Loucy (cell line): ENCODE measurements at regions not wholly inside any gene's neighbourhood (a gene's known extent, or its start where the extent isn't known, plus 50 kb on each side); places are given as distances from the start of the nearest gene placed in this dataset.

Source experiments
- H2AFZ ChIP-seq: fragments of 200-600 bp; sonication (generic); 2 replicates; pipeline ENCODE4 v1.6.0; 2016; ENCODE audit warnings: antibody characterized with exemption, mild to moderate bottlenecking, low read length, moderate library complexity
- H3F3A ChIP-seq: fragments of 200-600 bp; 2 replicates; pipeline ENCODE4 v1.6.0; 2016; ENCODE audit warnings: antibody characterized with exemption, low read depth, mild to moderate bottlenecking
- H3K27me3 ChIP-seq: fragments of 200-600 bp; sonication (generic); 2 replicates; pipeline ENCODE4 v1.6.1; 2014; ENCODE audit warnings: low read length, mild to moderate bottlenecking; ENCODE audit not compliant: insufficient read depth, poor library complexity, severe bottlenecking
- H3K36me3 ChIP-seq: fragments of 200-600 bp; sonication (generic); 2 replicates; pipeline ENCODE4 v1.6.1; 2016; ENCODE audit warnings: low read length; ENCODE audit not compliant: insufficient read depth
- H3K4me1 ChIP-seq: fragments of 200-600 bp; sonication (generic); 2 replicates; pipeline ENCODE4 v1.5.1; 2014; ENCODE audit warnings: low read length, mild to moderate bottlenecking; ENCODE audit not compliant: insufficient read depth, poor library complexity, severe bottlenecking
- H3K4me2 ChIP-seq: fragments of 200-600 bp; sonication (generic); 2 replicates; pipeline ENCODE4 v1.6.0; 2014; ENCODE audit warnings: antibody characterized with exemption, low read length, low read depth, mild to moderate bottlenecking; ENCODE audit not compliant: poor library complexity, severe bottlenecking
- H3K4me3 ChIP-seq: fragments of 200-600 bp; sonication (generic); 2 replicates; pipeline ENCODE4 v1.5.1; 2014; ENCODE audit warnings: low read length, mild to moderate bottlenecking, mixed read lengths; ENCODE audit not compliant: poor library complexity, severe bottlenecking
- H3K79me2 ChIP-seq: fragments of 200-600 bp; sonication (generic); 2 replicates; pipeline ENCODE4 v1.6.1; 2014; ENCODE audit warnings: low read length; ENCODE audit not compliant: insufficient read depth
- H3K9ac ChIP-seq: fragments of 200-600 bp; sonication (generic); 2 replicates; pipeline ENCODE4 v1.6.0; 2014; ENCODE audit warnings: mild to moderate bottlenecking, low read depth, low read length, moderate library complexity; ENCODE audit not compliant: poor library complexity, severe bottlenecking
- H3K9me2 ChIP-seq: fragments of 200-600 bp; sonication (generic); replicated peaks from 2 replicates; pipeline ENCODE4 v1.6.1; 2016; ENCODE audit warnings: low read depth, low read length, mixed read lengths
- H3K9me3 ChIP-seq: fragments of 200-600 bp; sonication (generic); 2 replicates; pipeline ENCODE4 v1.6.1; 2014; ENCODE audit warnings: mild to moderate bottlenecking, antibody characterized with exemption, low read length, low read depth; ENCODE audit not compliant: insufficient read depth
- H4K20me1 ChIP-seq: fragments of 200-600 bp; sonication (generic); 2 replicates; pipeline ENCODE4 v1.6.0; 2014; ENCODE audit warnings: antibody characterized with exemption, low read length, mild to moderate bottlenecking; ENCODE audit not compliant: insufficient read depth, poor library complexity, severe bottlenecking
- CTCF ChIP-seq: fragments of 200-600 bp; sonication (generic); conservative IDR thresholded peaks from 2 replicates; pipeline ENCODE4 v1.5.1; 2014; ENCODE audit warnings: mild to moderate bottlenecking, antibody characterized with exemption, low read length
- EZH2phosphoT487 ChIP-seq: fragments of 200-600 bp; IDR thresholded peaks from 2 replicates; pipeline ENCODE4 v1.6.1; 2018; ENCODE audit warnings: antibody characterized with exemption, mild to moderate bottlenecking, moderate library complexity, borderline replicate concordance

DNA sequence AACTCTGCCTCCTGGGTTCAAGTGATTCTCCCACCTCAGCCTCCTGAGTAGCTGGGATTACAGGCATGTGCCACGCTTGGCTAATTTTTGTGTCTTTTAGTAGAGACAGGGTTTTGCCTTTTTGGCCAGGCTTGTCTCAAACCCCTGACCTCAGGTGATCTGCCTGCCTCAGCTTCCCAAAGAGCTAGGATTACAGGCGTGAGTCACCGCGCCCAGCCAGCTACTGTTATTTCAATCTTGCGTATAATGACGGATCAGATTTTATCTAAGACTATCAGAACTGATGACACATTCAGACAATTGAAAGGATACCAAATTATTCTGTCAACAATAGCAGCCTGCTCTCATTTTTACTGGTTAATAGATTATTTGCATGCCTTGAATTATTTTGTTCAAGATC lies 612.2 kb downstream of the ZIC1 start:
- no peaks in the 10 kb centered on the region for H3K79me2 ChIP-seq
- H2AFZ ChIP-seq = no peak overlapping the region
- H3F3A ChIP-seq = no peaks in the 10 kb centered on the region
- H3K36me3 ChIP-seq = no peaks in the 10 kb centered on the region
- no peak for TF ChIP-seq EZH2phosphoT487
- no peak for TF ChIP-seq CTCF
- no peaks in the 10 kb centered on the region for H3K9me3 ChIP-seq
- H3K4me1 ChIP-seq = no peaks in the 10 kb centered on the region
- no peak overlapping the region for H3K9ac ChIP-seq
- no peak overlapping the region for H3K4me2 ChIP-seq
- H4K20me1 ChIP-seq = no peaks in the 10 kb centered on the region
- H3K9me2 ChIP-seq = no peaks in the 10 kb centered on the region
- H3K4me3 ChIP-seq = no peak overlapping the region
- H3K27me3 ChIP-seq = no peaks in the 10 kb centered on the region

GRCh38 chr3:148023994-148024393 lies 614.8 kb downstream of the ZIC1 start:
- no peaks in the 10 kb centered on the region for H3K4me1 ChIP-seq
- H3K9me3 ChIP-seq = no peaks in the 10 kb centered on the region
- H3K27me3 ChIP-seq = no peaks in the 10 kb centered on the region
- TF ChIP-seq CTCF (no peak), EZH2phosphoT487 (no peak)
- H3K9ac ChIP-seq = no peak overlapping the region
- H3F3A ChIP-seq = no peaks in the 10 kb centered on the region
- H3K4me3 ChIP-seq = no peak overlapping the region
- H3K4me2 ChIP-seq = no peak overlapping the region
- no peaks in the 10 kb centered on the region for H3K79me2 ChIP-seq
- H2AFZ ChIP-seq = no peak overlapping the region
- H3K36me3 ChIP-seq = no peaks in the 10 kb centered on the region
- H4K20me1 ChIP-seq = no peaks in the 10 kb centered on the region
- H3K9me2 ChIP-seq = no peaks in the 10 kb centered on the region

GRCh38 chr3:148026009-148026588 lies 616.9 kb downstream of the ZIC1 start:
- no peak overlapping the region for H2AFZ ChIP-seq

More at GRCh38 chr3:148026009-148026588, 616.9 kb downstream of the ZIC1 start:
- no peaks in the 10 kb centered on the region for H3K9me3 ChIP-seq
- H3K9me2 ChIP-seq = no peaks in the 10 kb centered on the region
- H4K20me1 ChIP-seq = no peaks in the 10 kb centered on the region
- no peaks in the 10 kb centered on the region for H3K36me3 ChIP-seq
- H3K9ac ChIP-seq = no peak overlapping the region
- no peak overlapping the region for H3K4me2 ChIP-seq
- TF ChIP-seq CTCF = no peak
- no peak for TF ChIP-seq EZH2phosphoT487
- H3K79me2 ChIP-seq = no peaks in the 10 kb centered on the region
- H3K27me3 ChIP-seq = no peaks in the 10 kb centered on the region
- H3F3A ChIP-seq = no peaks in the 10 kb centered on the region
- H3K4me3 ChIP-seq = no peak overlapping the region
- H3K4me1 ChIP-seq = no peaks in the 10 kb centered on the region
